MM.1S (cell line): ENCODE measurements at regions not wholly inside any gene's neighbourhood (a gene's known extent, or its start where the extent isn't known, plus 50 kb on each side); places are given as distances from the start of the nearest gene placed in this dataset.

Source experiments
- DNase-seq: peaks from one replicate; pipeline ENCODE4 v3.0.0-alpha.2; 2015
- H2AFZ ChIP-seq: fragments of 300-600 bp; sonication (generic); 2 replicates; pipeline ENCODE4 v1.6.0; 2016; ENCODE audit warnings: antibody characterized with exemption, low read length
- H3F3A ChIP-seq: fragments of 300-600 bp; sonication (generic); 2 replicates; pipeline ENCODE4 v1.6.1; 2016; ENCODE audit warnings: mild to moderate bottlenecking, antibody characterized with exemption, low read length, moderate library complexity, mixed read lengths; ENCODE audit not compliant: insufficient read depth
- H3K27ac ChIP-seq: fragments of 300-600 bp; sonication (generic); 2 replicates; pipeline ENCODE4 v1.5.1; 2016; ENCODE audit warnings: mild to moderate bottlenecking, low read length
- H3K27me3 ChIP-seq: fragments of 300-600 bp; sonication (generic); replicated peaks from 2 replicates; pipeline ENCODE4 v1.6.0; 2016; ENCODE audit warnings: low read length; ENCODE audit not compliant: insufficient read depth
- H3K36me3 ChIP-seq: fragments of 300-600 bp; sonication (generic); replicated peaks from 2 replicates; pipeline ENCODE4 v1.6.1; 2016; ENCODE audit warnings: mild to moderate bottlenecking, low read length, mixed read lengths; ENCODE audit not compliant: insufficient read depth
- H3K4me1 ChIP-seq: fragments of 300-600 bp; sonication (generic); 2 replicates; pipeline ENCODE4 v1.6.1; 2016; ENCODE audit warnings: low read length, mixed read lengths
- H3K4me2 ChIP-seq: fragments of 300-600 bp; sonication (generic); 2 replicates; pipeline ENCODE4 v1.6.0; 2016; ENCODE audit warnings: low read depth, low read length
- H3K4me3 ChIP-seq: fragments of 300-600 bp; sonication (generic); 2 replicates; pipeline ENCODE4 v1.5.1; 2016; ENCODE audit warnings: low read length, mixed read lengths
- H3K79me2 ChIP-seq: fragments of 300-600 bp; sonication (generic); 2 replicates; pipeline ENCODE4 v1.6.1; 2016; ENCODE audit warnings: mixed run types, low read length, mixed read lengths
- H3K9ac ChIP-seq: fragments of 300-600 bp; sonication (generic); 2 replicates; pipeline ENCODE4 v1.6.1; 2016; ENCODE audit warnings: low read length, mixed read lengths
- H3K9me2 ChIP-seq: fragments of 300-600 bp; sonication (generic); replicated peaks from 2 replicates; pipeline ENCODE4 v1.6.1; 2016; ENCODE audit warnings: mild to moderate bottlenecking, low read length, mixed read lengths; ENCODE audit not compliant: insufficient read depth
- H3K9me3 ChIP-seq: fragments of 300-600 bp; sonication (generic); replicated peaks from 2 replicates; pipeline ENCODE4 v1.6.1; 2016; ENCODE audit warnings: mild to moderate bottlenecking, low read length, mixed read lengths; ENCODE audit not compliant: insufficient read depth
- H4K20me1 ChIP-seq: fragments of 300-600 bp; sonication (generic); 2 replicates; pipeline ENCODE4 v1.6.1; 2016; ENCODE audit warnings: mild to moderate bottlenecking, low read length, moderate library complexity, mixed read lengths; ENCODE audit not compliant: insufficient read depth
- CTCF ChIP-seq: fragments of 300-600 bp; sonication (generic); IDR thresholded peaks from 2 replicates; pipeline ENCODE4 v1.5.1; 2016; ENCODE audit warnings: antibody characterized with exemption, low read length, mixed read lengths
- EZH2 ChIP-seq: fragments of 300-600 bp; sonication (generic); optimal IDR thresholded peaks from 2 replicates; pipeline ENCODE3; 2017; ENCODE audit warnings: low read depth, mild to moderate bottlenecking, antibody characterized with exemption, low read length, mixed read lengths
- EZH2phosphoT487 ChIP-seq: fragments of 300-600 bp; sonication (generic); IDR thresholded peaks from 2 replicates; pipeline ENCODE4 v1.6.1; 2018; ENCODE audit warnings: antibody characterized with exemption, low read length

DNA sequence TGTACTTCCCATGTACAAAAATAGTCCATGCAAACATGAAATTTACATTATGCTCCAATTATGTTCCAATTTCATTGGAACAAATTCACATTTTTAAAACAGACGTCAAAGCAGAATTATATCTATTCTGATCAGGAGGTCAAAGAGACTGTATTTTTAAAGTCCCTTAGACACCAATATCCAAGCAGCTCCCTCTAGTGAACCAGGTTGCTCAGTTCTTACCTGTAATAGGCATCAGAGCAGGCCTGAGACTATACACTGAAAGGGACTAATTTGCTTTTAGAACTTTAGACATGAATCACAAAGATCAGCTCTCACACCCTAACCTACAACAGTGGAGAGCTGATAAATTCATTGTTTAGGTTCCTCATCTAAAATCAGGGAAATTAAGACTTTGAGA lies 273.9 kb downstream of the MBD2 start:
- no peak overlapping the region for H3K4me3 ChIP-seq
- no peak overlapping the region for H2AFZ ChIP-seq
- no peaks in the 10 kb centered on the region for H3K36me3 ChIP-seq
- H3K4me1 ChIP-seq: peaks cover 4% of the 10 kb centered on the region; the same call in 1 of the 2 replicates
- no peaks in the 10 kb centered on the region for H3K79me2 ChIP-seq
- no peaks in the 10 kb centered on the region for H3K9me3 ChIP-seq
- H3F3A ChIP-seq: peaks cover 5% of the 10 kb centered on the region; the same call in 1 of the 2 replicates
- DNase-seq: no peak
- H3K4me2 ChIP-seq: no peak overlapping the region
- no peaks in the 10 kb centered on the region for H4K20me1 ChIP-seq
- H3K27me3 ChIP-seq: no peaks in the 10 kb centered on the region
- H3K9ac ChIP-seq: no peak overlapping the region
- no peak for TF ChIP-seq EZH2phosphoT487
- no peak for TF ChIP-seq CTCF
- no peak for TF ChIP-seq EZH2
- no peaks in the 10 kb centered on the region for H3K9me2 ChIP-seq
- H3K27ac ChIP-seq: no peak overlapping the region

GRCh38 chr18:53948991-53949390 lies 275.5 kb downstream of the MBD2 start:
- H3K36me3 ChIP-seq: no peaks in the 10 kb centered on the region
- DNase-seq: no peak
- no peaks in the 10 kb centered on the region for H3K27me3 ChIP-seq
- no peak overlapping the region for H3K9ac ChIP-seq
- H3K9me3 ChIP-seq: no peaks in the 10 kb centered on the region
- TF ChIP-seq EZH2phosphoT487: no peak
- TF ChIP-seq EZH2: no peak
- TF ChIP-seq CTCF: no peak
- no peaks in the 10 kb centered on the region for H3K9me2 ChIP-seq
- no peaks in the 10 kb centered on the region for H3K79me2 ChIP-seq
- no peaks in the 10 kb centered on the region for H4K20me1 ChIP-seq
- peaks cover 5% of the 10 kb centered on the region; the same call in 1 of the 2 replicates for H3F3A ChIP-seq
- H3K4me2 ChIP-seq: no peak overlapping the region
- no peak overlapping the region for H3K27ac ChIP-seq
- peaks cover 4% of the 10 kb centered on the region; the same call in 1 of the 2 replicates for H3K4me1 ChIP-seq
- H2AFZ ChIP-seq: no peak overlapping the region
- H3K4me3 ChIP-seq: no peak overlapping the region

- no peak overlapping the region for H3K4me3 ChIP-seq
- no peaks in the 10 kb centered on the region for H3K79me2 ChIP-seq
- no peaks in the 10 kb centered on the region for H3K9me3 ChIP-seq
- no peaks in the 10 kb centered on the region for H3K4me1 ChIP-seq
- no peak overlapping the region for H3K27ac ChIP-seq
- no peak overlapping the region for H3K4me2 ChIP-seq
- H2AFZ ChIP-seq: no peak overlapping the region
- no peak overlapping the region for H3K9ac ChIP-seq
- no peaks in the 10 kb centered on the region for H4K20me1 ChIP-seq
- no peaks in the 10 kb centered on the region for H3K27me3 ChIP-seq
- no peaks in the 10 kb centered on the region for H3F3A ChIP-seq
- no peaks in the 10 kb centered on the region for H3K36me3 ChIP-seq
- no peak for TF ChIP-seq EZH2phosphoT487
- TF ChIP-seq EZH2: no peak
- no peak for TF ChIP-seq CTCF
- no peak for DNase-seq
- no peaks in the 10 kb centered on the region for H3K9me2 ChIP-seq
These were observed 277.3 kb downstream of the MBD2 start for GRCh38 chr18:53947092-53947640.
